HG03103 (cell line): ENCODE measurements at regions not wholly inside any gene's neighbourhood (a gene's known extent, or its start where the extent isn't known, plus 50 kb on each side); places are given as distances from the start of the nearest gene placed in this dataset.
"Not testable (repeated sequence)": the region's sequence is repeated elsewhere in the genome, so short reads cannot be mapped to it uniquely, and the experiment has no call there.

Experiments used
- ATAC-seq: cut with Tn5 transposase; IDR thresholded peaks from one replicate; pipeline ENCODE4 v1.9.1; 2021; ENCODE audit warnings: low read depth; ENCODE audit not compliant: unreplicated experiment

- ATAC-seq: no peak
Measured at GRCh38 chr18:29488617-29489016, 1311.7 kb upstream of the CDH2 start.

DNA sequence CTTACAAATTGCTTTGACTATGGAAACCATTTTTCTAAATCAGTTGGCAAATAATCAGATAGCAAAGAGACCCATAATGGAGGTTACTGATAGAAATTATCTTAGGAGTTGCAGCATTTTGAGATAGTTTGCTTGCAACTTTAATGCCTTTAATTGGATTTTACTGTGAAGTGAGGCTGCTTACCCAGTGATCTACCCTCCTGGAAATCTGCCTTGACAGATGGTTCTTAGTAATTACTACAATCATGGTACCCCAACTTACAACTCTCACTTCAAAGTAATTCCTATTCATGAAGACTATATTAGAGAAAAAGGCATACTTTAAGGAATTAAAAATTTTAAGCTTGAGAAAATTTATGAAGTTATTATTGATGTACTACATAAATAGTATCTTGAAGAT lies 1288.6 kb upstream of the CDH2 start:
- no peak for ATAC-seq

GRCh38 chr18:29459972-29460371 lies 1283.0 kb upstream of the CDH2 start:
- ATAC-seq: no peak

DNA sequence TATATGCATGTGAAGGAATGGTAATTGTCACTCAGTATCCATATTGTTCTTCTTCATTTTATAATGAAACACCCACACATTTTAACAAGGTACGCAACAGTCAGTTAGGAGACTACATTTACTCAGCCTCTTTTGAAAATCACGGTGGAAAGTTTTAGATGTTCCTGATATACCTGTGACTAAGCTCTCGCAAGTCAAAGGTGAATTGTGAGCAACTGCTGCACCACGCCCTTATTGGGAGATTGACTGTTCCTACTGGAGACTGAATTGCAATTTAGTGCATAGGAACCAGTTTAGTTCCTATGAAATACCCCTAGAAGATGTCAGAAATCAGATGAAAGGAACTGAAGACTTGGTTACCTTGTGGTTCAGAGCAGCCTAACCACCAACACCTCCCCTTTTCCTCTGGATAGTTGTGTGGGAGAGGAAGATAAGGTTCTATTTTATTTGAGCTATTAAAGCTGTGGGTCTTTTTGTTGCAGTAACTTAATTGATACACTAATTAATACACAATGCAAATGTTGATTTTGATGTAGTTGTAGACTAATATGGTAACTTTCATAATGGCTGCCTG lies 1280.5 kb upstream of the CDH2 start:
- ATAC-seq: no peak

GRCh38 chr18:29449424-29449823 lies 1272.5 kb upstream of the CDH2 start:
- no peak for ATAC-seq

DNA sequence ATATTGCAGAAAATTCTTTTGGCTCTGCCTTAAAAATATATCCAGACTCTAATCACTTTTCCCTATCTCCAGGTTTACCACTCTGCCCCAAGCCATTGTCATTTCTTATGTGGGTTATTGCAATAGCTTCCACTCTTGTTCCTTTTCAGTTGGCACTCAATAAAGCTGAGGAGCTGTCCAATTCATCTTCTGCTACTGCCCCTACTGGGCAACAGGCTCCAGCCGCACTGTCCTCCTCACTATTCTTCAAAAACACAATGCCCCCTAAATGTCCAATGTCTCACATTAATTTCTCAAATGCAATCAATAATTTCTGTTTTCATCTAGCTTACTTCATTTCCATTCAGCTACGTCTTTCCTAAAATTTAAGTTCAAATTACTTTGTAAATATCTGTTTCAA lies 1262.5 kb upstream of the CDH2 start:
- ATAC-seq: no peak

- ATAC-seq: no peak
Measured at GRCh38 chr18:29436459-29436858, 1259.5 kb upstream of the CDH2 start.

- ATAC-seq: no peak
Measured at GRCh38 chr18:29434650-29435049, 1257.7 kb upstream of the CDH2 start.

- no peak for ATAC-seq
Measured at GRCh38 chr18:29430416-29430815, 1253.5 kb upstream of the CDH2 start.

DNA sequence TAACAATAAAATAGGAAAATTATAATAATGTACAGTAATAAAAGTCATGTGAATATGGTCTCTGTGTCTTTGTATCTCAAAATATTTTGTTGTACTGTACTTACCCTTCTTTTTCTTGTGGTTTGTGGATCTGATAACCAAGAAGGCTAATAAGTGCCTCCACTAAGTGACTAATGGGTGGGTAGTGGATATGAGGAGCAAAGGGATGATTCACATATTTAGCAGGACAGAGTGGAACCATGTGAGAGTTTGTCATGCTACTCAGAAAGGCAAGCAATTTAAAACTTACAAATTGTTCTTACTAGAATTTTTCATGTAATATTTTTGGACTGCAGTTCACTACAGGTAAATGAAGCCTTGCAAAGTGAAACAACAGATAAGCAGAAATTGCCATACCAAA lies 1241.2 kb upstream of the CDH2 start:
- no peak for ATAC-seq

- no peak for ATAC-seq
Measured at GRCh38 chr18:29406996-29407395, 1230.1 kb upstream of the CDH2 start.

DNA sequence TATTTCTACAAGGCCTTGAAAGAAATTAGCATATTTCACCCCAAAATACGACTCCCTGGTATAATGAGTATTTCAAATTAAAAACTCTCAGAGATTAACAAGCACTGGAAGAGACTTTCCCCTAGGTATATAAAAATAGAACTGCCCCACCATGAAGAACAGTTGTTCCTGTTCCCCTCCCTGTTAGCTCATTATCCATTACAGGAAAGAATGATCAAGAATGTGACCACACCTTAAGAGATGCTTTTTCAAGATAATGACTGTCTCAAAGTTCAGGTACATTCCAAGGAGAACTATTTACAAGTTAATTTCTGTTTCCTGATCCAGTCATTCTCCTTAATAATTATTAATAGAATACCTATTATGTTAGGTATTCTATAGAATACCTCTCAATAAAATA lies 1220.6 kb upstream of the CDH2 start:
- no peak for ATAC-seq

GRCh38 chr18:29383311-29384273 lies 1206.7 kb upstream of the CDH2 start:
- peak; percentile 45 for ATAC-seq

DNA sequence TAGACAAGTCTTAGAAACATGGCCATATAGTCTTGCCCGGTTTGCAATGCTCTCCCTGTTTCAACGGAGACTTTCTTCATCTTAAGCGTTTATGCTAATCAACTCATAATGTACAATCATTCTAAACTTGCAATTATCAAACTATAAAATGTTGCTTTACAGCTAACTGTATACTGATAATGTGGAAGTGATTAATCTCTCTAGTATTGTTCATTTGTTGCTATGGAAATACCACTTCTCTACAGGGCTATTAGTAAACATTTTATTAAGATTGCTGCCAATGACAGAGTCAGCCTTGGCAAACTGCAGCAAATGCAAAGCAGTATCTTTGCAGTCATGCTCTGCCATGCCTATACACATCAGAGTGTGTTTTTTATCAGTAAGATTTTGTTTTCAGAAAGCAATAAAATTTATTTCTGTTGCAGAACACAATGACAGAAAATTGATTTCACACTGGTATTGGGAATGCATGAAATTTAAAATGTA lies 1201.8 kb upstream of the CDH2 start:
- ATAC-seq: no peak

- no peak for ATAC-seq
Measured at GRCh38 chr18:29377346-29377745, 1200.4 kb upstream of the CDH2 start.

- no peak for ATAC-seq
Measured at GRCh38 chr18:29373000-29373399, 1196.1 kb upstream of the CDH2 start.

DNA sequence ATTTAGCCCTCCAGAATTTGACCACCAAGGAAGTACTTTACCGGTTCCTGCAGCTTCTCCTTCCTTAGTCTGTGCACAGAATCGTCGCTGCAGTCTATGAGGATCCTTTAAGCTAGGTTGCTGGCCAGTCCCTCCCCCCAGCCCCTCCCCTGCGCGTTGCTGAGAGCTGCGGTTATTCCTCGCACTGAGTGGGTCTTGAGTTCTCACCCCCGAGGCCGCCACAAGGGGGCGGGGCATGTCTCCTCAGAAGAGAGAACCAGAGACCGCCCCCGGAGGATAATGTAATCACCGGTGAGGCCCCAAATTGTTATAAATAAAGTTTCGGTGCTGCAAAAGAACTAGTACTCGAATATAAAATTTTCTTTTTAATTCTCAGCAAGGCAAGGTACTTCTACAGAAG lies 1184.9 kb upstream of the CDH2 start:
- ATAC-seq: no peak

DNA sequence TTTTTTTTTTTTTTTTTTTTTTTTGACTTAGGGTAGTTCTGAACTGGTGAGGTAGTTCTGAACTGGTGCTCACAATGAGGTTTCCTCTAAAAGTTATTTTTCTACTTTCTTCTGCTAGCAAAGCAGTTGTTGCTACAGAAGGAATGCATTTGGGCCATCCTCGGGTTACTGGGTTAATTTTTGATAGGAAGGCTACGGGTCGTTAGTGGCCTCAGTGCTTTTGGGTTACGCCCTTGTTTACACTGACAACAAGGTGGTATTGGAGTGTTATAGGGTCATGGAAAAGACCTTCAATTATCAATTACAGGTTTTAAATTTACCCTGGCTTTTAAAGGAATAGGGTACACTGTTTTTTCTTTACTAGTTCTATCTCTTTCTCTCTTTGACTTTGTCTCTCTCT lies 1183.7 kb upstream of the CDH2 start:
- not testable (repeated sequence) for ATAC-seq

DNA sequence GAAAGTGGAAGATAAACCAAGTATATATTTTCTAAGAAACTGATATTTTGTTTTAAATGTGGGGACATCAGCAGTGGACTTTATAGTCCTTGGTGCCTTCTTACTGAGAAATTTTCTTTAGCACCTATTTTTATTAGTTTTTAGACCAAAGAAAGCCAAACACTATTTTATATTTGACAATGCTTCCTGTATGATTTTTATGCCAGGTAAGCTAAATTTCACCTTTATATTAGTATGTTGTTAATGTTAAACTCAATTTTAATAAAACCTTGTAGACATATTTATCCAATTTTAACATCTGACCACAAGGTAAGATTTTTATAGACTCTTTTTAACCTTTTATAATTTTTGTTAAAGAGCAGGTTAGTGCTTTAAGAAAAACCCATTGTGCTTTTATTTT lies 1182.3 kb upstream of the CDH2 start:
- not testable (repeated sequence) for ATAC-seq

GRCh38 chr18:29351171-29351570 lies 1174.2 kb upstream of the CDH2 start:
- no peak for ATAC-seq

- no peak for ATAC-seq
Measured at GRCh38 chr18:29328932-29329331, 1152.0 kb upstream of the CDH2 start.

DNA sequence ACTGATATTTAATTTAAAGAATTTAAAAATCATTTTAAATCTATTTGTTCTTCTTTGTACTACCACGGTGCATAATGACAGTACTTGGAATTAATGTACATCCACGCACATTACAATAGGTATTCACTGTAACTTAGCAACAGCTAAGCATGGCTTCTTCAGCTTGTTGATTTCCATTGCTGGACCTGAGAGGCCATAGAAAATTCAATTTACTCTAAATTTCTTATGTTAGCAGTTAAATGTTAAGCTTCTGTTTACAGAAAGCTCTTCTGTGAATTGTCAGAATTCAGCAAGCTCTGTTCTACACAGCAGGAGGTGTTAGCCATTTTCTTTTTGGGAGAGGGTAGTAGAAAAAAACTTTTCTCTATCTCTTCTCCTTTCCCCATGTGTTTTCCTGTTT lies 1149.3 kb upstream of the CDH2 start:
- ATAC-seq: no peak
